H1 (cell line): ENCODE measurements at regions not wholly inside any gene's neighbourhood (a gene's known extent, or its start where the extent isn't known, plus 50 kb on each side); places are given as distances from the start of the nearest gene placed in this dataset.

Experiments
- TF ChIP-seq, protein P1 (sequence below): fragments of 300-600 bp; sonication (generic); IDR thresholded peaks from 2 replicates; pipeline ENCODE4 v1.7.1; 2012; ENCODE audit warnings: low read length, moderate library complexity, mild to moderate bottlenecking, inconsistent platforms; ENCODE audit not compliant: insufficient replicate concordance

DNA sequence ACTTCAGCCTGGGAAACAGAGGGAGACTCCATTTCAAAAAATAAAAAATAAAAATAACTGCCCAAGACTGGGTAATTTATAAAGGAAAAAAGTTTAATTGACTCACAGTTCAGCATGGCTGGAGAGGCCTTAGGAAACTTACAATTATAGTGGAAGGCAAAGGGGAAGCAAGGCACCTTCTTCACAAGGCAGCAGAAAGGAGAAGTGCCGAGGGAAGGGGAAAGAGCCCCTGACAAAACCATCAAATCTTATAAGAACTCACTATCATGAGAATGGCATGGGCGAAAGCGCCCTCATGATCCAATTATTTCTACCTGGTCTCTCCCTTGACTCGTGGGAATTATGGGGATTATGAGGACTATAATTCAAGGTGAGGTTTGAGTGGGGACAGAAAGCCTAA is 95.5 kb upstream of the LGSN start (continued):
- TF ChIP-seq, protein P1, sequence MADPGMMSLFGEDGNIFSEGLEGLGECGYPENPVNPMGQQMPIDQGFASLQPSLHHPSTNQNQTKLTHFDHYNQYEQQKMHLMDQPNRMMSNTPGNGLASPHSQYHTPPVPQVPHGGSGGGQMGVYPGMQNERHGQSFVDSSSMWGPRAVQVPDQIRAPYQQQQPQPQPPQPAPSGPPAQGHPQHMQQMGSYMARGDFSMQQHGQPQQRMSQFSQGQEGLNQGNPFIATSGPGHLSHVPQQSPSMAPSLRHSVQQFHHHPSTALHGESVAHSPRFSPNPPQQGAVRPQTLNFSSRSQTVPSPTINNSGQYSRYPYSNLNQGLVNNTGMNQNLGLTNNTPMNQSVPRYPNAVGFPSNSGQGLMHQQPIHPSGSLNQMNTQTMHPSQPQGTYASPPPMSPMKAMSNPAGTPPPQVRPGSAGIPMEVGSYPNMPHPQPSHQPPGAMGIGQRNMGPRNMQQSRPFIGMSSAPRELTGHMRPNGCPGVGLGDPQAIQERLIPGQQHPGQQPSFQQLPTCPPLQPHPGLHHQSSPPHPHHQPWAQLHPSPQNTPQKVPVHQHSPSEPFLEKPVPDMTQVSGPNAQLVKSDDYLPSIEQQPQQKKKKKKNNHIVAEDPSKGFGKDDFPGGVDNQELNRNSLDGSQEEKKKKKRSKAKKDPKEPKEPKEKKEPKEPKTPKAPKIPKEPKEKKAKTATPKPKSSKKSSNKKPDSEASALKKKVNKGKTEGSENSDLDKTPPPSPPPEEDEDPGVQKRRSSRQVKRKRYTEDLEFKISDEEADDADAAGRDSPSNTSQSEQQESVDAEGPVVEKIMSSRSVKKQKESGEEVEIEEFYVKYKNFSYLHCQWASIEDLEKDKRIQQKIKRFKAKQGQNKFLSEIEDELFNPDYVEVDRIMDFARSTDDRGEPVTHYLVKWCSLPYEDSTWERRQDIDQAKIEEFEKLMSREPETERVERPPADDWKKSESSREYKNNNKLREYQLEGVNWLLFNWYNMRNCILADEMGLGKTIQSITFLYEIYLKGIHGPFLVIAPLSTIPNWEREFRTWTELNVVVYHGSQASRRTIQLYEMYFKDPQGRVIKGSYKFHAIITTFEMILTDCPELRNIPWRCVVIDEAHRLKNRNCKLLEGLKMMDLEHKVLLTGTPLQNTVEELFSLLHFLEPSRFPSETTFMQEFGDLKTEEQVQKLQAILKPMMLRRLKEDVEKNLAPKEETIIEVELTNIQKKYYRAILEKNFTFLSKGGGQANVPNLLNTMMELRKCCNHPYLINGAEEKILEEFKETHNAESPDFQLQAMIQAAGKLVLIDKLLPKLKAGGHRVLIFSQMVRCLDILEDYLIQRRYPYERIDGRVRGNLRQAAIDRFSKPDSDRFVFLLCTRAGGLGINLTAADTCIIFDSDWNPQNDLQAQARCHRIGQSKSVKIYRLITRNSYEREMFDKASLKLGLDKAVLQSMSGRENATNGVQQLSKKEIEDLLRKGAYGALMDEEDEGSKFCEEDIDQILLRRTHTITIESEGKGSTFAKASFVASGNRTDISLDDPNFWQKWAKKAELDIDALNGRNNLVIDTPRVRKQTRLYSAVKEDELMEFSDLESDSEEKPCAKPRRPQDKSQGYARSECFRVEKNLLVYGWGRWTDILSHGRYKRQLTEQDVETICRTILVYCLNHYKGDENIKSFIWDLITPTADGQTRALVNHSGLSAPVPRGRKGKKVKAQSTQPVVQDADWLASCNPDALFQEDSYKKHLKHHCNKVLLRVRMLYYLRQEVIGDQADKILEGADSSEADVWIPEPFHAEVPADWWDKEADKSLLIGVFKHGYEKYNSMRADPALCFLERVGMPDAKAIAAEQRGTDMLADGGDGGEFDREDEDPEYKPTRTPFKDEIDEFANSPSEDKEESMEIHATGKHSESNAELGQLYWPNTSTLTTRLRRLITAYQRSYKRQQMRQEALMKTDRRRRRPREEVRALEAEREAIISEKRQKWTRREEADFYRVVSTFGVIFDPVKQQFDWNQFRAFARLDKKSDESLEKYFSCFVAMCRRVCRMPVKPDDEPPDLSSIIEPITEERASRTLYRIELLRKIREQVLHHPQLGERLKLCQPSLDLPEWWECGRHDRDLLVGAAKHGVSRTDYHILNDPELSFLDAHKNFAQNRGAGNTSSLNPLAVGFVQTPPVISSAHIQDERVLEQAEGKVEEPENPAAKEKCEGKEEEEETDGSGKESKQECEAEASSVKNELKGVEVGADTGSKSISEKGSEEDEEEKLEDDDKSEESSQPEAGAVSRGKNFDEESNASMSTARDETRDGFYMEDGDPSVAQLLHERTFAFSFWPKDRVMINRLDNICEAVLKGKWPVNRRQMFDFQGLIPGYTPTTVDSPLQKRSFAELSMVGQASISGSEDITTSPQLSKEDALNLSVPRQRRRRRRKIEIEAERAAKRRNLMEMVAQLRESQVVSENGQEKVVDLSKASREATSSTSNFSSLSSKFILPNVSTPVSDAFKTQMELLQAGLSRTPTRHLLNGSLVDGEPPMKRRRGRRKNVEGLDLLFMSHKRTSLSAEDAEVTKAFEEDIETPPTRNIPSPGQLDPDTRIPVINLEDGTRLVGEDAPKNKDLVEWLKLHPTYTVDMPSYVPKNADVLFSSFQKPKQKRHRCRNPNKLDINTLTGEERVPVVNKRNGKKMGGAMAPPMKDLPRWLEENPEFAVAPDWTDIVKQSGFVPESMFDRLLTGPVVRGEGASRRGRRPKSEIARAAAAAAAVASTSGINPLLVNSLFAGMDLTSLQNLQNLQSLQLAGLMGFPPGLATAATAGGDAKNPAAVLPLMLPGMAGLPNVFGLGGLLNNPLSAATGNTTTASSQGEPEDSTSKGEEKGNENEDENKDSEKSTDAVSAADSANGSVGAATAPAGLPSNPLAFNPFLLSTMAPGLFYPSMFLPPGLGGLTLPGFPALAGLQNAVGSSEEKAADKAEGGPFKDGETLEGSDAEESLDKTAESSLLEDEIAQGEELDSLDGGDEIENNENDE, result no peak
- TF ChIP-seq, all 59 proteins: peak for 0
